ENCODE measurements at regions not wholly inside any gene's neighbourhood (a gene's known extent, or its start where the extent isn't known, plus 50 kb on each side); places are given as distances from the start of the nearest gene placed in this dataset.

GRCh38 chr2:41878056-41878455, 169.8 kb upstream of the PKDCC start:
- TF ChIP-seq REST (IDR thresholded peaks at IDR 0.05), result no peak
- no peak for TF ChIP-seq TAF1 (conservative IDR thresholded peaks at IDR 0.05)
- TF ChIP-seq ATF3 (IDR thresholded peaks at IDR 0.05), result no peak
- no peak for TF ChIP-seq MAX (IDR thresholded peaks at IDR 0.05)
- no peak for TF ChIP-seq CTCF (IDR thresholded peaks at IDR 0.05; ENCODE audit: low read depth, low read length, missing input control)
- no peak for TF ChIP-seq SP1 (IDR thresholded peaks at IDR 0.05)
